NCI-H748 treated with DMSO at 0.1 percent for 48 hours (cell line): ENCODE measurements at regions not wholly inside any gene's neighbourhood (a gene's known extent, or its start where the extent isn't known, plus 50 kb on each side); places are given as distances from the start of the nearest gene placed in this dataset.
"Not testable (repeated sequence)": the region's sequence is repeated elsewhere in the genome, so short reads cannot be mapped to it uniquely, and the experiment has no call there.

ENCODE experiments used
- DNase-seq: peaks from one replicate; lab custom pipeline; 2025; lab: John Stamatoyannopoulos, UW

DNA sequence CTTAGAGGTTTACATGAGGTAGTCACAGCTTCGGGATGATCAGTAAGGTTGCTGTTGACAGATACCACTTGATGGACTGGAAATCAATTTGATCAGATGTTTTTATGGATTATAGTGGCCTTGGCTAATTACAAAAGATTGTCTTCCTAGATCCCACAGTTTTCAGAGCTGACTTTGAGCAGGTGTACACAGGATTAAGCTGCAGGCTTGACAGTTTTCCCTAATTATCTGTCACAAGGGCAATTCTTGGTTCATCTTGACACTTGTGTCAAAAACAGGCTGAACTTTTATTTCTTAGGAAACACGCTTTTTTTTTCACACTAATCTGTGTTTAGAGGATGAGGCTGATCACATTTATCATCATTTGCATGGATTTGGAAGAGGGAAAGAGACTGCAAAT lies 824.0 kb upstream of the PIK3C3 start:
- no peak for DNase-seq

DNA sequence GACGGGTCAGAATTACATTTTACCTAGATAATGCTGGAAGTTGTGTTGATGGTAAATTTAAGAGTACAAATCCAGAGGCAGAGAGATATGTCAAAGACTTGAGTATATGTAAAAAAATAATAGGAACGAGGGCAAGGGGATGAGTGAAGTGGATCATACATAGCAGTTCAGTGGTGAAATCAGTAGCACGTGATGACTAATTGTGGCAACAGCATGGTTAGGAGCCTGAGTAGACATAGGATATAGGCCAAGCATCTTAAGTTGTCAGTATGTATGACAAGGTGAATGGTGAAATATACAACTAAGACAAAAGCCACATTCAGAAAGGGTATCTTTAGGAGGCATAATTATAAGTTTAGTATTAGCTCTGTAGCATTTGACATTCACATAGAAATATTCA lies 826.5 kb upstream of the PIK3C3 start:
- DNase-seq, result no peak

DNA sequence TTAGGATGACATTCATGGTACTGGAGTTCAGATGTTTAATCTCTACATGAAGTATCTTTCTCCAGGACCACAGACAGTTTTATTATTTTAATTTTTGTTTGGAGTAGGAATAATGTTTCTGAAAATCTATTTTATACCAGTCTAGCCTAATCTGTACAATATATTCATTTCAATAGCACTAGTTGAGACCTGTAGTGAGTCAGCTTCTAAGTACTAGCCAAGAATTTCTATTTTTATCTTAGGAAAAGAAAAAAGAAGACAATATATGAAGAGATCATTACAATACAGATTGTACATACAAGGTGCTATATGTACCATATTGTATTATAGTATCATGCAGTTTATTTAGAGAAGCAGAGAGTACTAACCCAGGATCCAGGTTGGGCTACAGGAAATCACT lies 826.9 kb upstream of the PIK3C3 start:
- DNase-seq, result no peak

DNA sequence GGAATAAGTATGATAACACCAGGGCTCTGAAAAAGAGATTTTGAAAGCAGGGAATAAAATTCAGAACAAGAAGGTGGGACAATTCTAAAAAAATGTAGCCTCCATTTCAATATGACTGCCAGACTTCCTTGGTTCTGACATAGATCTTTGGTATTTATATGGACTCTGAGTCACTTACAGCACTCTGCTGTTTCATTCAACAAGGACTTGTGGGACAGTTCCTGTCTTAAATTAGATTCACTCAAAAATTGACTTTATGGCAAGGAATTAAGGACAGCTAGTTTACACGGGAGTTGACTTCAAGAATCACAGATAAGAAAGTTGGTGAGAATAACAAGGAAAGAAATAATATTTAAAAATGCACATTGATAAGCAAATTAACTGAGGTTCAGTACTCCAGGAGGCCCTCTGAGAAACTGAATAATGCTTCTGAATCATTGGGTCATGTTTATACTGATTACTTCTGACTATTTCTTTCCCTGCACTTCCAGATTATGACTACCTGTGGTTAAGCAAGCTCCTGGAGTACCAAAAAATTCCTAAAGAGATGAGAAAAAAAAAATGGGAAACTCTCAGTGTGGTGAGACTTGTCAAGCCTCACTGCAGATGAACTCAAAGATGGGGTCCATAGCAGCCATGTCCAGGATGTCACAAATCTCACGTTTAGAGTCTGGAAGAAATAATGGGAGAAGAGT lies 828.3 kb upstream of the PIK3C3 start:
- DNase-seq, result no peak

DNA sequence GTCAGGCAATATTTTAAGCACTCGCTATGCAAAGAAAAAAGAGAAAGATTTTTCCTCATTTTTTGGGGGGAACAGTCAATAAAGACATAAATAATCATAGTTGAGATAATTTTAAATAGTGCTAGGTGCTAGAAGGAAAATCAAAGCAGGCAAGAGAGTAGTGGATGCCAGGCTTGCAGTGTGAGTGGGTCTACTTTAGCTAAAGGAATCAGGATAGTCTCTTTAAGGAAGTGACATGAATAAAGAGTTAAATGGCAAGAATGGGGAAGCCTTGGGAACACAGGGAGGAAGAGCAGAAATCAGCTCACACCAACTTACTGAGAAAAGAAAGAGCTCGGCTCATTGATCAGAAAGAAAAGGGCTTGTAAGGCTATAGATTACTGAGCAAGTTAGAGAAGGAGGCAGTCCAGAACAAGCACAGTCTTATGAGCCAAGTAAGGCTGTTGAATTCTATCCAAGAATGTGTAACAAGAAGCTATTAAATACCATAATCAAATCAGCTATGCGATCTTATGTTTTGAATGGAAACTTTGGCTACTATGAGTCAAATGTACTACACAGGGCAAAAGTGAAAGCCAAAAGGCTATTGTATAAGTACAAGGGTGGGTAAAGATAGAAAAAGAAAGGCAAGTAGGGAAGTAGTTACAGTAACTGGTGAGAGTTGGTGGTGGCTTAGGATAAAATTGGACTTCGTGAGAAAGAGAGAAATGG lies 833.8 kb upstream of the PIK3C3 start:
- no peak for DNase-seq

DNA sequence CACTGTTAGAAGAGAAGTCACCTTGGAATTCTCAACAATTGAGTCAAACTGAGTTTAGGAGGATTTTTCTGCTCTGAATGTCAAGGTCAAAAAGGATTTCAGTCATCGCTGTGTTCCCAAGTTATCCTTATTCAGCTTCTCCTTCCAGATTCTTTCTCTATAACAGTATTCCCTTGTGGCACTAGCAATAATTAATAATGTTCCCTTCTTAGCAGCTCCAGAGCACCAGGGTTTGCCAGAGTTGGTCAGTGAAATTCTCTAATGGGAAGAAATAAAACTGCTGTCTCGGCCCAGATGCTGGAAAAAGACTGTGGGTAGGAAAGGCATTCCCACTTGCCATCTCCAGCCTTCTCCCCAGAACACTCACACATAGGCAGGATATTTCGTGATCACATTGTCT lies 836.0 kb upstream of the PIK3C3 start:
- DNase-seq, result no peak

DNA sequence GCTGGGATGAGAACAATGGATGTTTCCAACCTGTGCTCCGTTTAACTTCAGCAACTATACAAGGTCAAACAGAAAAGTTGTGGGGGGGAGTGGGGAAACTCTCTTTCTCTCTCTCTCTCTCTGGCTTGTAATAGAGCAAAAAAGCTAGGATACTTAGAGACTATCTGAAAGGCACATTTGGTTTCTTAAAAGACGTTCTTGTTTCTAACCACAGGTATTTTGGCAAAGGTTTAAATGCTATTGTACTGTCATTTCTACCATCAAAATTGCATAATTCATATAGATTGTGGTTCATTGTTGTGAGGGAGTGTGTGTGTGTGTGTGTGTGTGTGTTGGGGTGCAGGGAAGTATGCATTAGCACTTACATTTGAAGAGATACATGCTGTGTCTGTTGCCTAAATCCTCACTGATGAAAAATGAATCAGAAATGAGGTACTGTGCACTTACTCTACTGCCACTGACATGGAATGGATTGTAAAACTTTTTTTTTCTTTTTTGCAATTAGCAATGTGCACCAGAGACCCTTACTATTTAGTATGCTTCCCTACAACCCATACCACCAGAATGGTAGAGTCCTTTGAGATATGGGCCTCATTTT lies 841.0 kb upstream of the PIK3C3 start:
- DNase-seq, result no peak

DNA sequence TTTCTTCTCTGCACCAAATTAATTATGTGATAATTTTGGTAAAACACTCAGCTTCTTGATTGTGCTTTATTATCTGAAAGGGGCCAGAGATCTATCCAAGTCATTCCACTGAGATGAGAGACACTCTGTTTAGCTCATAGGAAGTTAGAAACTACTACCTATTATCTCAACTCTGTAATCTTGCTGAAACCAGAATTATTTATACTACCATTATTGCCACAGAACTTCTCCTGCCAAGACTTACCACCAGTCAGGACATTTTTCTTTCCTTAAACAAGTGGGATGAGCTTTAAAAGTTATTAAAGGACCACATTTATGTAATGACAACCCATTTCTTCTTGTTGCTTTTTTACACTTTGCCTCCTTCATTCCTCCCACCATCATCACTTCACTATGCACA lies 855.6 kb upstream of the PIK3C3 start:
- no peak for DNase-seq

DNA sequence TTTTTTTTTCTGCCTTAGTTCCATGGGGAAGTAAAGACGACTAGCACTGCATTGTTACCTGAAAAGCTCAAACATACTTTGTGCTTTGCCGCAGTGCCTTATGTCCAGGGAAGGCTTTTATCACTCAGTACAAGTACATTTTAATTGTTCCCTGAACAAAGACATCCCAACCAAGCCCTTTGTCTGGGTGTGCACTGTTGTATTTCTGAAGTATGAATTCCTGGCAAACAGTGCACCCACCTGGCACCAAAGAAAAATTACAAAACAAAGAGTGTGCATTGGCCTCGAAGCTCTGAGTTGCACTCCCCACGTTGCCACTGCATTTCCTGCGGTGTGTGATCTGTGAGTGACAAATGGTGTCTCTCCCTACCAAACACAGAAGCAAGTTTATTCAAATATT lies 858.5 kb upstream of the PIK3C3 start:
- DNase-seq, result peak; percentile 99

DNA sequence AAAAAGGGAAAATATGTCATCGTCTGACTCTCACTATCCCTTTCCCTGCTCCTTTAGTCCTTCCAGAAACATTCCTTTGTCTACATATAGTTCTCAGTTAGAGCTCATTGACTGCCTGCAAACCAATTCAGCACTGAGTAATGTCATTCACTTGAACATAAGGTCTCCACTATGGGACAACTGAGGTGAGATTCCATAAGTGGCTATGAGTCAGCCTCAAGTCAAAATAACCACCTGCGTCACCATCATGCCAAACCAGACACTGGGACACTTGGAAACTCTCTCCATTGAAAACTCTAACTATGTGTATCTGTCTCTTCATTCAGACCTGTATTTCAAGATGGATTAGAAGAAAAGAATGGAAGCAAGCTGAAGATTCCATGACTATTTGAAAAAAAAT lies 878.0 kb upstream of the PIK3C3 start:
- DNase-seq, result no peak

DNA sequence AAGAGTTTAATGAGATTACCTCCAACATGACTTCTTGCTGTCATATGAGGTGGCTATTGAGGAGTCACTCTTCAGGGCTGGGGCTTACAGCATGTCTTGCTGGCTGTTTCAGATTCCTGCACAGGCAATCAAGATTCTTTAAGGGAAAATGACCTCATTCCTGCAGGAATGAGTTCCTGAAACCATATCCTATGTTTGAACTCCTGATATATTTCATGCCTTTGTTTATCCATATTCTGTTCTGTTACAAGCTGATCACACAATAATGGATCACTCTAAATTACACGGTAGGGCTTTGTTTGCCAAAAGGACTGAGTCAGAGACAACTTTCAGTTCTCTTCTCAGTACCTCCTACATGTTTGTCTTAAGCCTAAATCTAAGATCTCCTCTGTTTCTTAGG lies 879.8 kb upstream of the PIK3C3 start:
- no peak for DNase-seq

DNA sequence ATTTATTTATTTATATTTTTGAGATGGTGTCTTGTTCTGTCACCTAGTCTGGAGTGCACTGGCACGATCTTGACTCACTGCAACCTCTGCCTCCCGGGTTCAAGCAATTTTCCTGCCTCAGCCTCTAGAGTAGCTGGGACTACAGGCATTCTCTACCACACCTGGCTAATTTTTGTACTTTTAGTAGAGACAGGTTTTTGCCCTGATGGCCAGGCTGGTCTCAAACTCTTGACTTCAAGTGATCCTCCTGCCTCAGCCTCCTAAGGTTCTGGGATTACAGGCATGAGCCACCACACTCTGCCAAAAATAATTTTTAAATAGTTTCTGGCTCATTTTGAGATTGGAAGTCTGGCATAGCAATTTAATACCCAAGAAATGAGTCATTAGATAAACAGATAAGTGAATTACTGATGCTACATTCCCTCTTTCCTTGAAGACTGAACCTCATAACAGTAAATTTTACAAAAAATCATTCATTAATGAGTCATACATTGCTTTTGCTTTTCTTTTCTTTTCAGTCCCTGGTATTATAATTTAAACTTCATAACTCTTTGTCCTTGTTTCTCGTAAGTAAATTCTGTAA lies 881.6 kb upstream of the PIK3C3 start:
- no peak for DNase-seq

DNA sequence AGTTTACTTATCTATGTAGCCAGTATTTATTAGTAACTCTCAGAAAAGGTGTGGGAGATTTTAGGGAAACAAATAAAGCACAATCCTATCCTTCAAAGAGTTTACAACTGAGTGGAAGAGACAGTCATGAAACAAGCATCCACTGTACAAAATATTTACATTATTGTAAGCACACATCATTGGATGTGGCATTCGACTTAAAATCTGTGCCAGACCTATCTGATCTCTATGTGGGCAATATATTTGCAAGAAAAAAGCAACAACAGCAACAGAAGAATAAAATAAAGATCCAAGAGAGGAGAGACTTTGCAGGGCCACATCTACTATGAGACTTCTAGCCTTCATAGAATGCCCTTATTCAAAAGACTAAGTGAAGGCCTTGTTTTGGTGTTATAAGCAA lies 882.1 kb upstream of the PIK3C3 start:
- no peak for DNase-seq

DNA sequence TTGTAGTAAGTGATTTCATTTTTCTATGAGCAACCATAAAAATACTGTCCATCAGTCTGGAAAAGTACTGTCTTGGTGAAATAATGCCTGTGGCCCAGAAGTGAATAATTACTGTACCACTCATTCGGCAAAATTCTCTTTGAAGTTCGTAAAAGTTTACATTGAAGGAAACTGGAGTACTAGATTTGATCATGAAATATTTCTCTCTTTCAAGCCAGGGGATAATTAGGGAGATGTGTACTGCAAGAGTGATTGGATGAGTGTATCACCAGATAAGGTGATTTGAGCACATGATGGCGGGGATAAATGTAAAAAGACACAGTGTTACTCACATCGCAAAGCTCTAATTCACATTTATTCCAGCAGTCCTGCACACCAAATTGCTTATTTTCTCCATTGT lies 883.2 kb upstream of the PIK3C3 start:
- DNase-seq, result no peak

DNA sequence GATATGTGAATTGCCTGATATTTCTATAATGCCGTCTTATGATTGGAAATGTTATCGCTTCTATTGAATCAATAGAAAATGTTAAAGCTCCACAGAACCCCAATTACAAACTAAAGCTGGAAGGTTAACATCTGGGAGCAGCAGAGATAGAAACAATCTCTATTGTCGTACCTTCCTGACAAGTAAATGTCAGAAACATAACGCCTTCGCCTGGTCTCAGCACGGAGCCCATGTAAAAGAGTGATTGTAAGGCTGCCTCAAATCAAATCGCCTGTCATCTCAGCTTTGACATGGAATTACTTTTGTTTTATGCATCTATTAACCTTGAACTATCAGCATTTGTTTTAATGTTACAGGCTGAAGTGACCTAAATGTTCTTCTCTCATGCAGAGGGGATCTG lies 885.9 kb upstream of the PIK3C3 start:
- no peak for DNase-seq

DNA sequence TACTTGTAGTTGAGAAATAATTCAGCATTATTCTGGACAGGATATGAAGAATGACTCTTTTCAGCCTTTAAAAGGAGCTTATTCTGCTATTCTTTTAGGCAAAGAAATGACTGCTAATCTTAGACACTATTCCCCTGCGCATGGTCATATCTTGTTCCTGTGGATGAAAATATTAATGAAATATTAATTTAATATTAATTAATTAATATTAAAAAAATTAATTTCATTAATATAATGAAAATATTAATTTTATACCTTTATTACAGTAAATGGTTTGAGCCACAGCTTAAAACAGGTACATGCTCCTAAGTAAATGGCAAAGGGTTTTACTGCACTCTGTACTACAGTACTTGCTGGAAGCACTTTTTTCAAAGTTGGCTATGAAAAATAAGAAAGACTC lies 890.1 kb upstream of the PIK3C3 start:
- no peak for DNase-seq

DNA sequence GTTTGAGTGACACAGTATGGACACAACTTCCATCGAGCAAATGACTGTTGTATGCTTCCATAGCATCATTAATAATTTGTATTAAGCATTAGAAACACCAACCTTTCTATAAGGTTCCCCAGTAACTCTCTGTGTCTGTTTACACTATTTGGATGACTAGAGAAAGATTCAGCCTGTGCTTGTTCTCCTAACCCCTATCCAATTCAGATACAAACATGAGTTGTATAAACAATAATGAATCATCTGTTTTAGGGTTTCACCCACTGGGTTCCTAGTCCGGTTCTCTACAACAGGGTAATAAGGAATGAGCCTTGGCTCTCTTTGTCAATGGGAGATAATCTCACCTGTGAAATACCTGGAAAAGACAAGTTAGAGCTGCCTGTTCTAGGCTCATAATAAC lies 894.1 kb upstream of the PIK3C3 start:
- no peak for DNase-seq

DNA sequence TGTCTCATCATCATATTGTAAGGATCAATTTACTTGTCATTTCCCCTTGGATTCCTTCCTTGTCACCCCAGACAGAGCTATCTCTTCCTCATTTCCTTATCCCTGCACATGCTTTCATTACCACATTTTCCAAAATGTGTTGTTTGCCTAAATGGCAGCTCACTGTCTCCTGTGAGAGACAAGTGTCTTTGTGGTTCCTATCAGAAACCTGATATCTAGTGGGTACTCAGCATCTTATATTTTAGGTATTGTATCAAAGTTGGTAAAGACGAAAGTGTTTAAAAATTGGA lies 896.0 kb upstream of the PIK3C3 start:
- no peak for DNase-seq

DNA sequence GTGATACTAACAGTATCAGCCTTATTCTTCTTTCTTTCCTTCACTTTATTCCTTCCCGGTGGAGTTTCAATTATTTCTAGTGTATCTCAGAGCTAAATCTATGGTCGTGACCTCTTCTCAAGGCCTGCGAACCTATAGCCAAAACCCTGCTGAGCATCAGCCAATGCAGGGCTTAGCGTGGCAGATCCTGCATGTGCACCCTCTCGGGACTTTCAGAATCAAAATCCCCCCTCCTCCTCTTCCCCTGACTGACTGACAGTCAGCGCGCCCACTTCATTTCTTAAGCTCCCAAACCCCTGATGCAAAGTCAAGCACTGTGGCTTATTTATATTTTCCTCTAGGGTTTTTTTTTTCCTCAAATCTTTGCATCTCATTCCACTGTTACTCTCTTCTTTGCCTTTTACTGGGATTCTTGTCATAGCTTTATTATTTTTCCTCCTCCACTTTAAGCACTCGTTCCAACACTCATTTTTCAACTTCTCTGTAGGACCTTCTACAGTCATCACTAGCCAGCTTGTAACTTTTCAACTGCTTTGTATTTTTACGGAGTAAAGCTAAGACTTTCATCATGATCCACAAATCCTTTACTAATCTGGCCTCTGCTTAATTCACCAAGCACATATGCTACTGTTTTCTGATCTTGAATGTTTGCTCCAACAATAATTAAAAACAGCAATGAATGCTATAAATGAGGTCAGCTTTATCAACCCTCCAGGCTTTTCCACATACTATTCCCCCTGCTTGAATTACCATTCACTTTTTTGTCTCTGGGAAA lies 896.5 kb upstream of the PIK3C3 start:
- DNase-seq, result no peak

DNA sequence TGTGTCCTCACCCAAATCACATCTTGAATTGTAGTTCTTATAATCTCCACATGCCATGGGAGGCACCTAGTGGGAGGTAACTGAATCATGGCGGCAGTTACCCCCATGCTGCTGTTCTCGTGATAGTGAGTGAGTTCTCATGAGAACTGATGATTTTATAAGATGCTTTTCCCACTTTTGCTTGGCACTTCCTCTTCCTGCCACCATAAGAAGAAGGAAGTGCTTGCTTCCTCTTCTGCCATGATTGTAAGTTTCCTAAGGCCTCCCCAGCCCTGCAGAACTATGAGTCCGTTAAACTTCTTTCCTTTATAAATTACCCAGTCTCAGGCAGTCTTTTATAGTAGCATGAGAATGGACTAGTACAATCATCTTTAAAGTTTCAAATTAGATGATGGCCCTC lies 902.4 kb upstream of the PIK3C3 start:
- no peak for DNase-seq

DNA sequence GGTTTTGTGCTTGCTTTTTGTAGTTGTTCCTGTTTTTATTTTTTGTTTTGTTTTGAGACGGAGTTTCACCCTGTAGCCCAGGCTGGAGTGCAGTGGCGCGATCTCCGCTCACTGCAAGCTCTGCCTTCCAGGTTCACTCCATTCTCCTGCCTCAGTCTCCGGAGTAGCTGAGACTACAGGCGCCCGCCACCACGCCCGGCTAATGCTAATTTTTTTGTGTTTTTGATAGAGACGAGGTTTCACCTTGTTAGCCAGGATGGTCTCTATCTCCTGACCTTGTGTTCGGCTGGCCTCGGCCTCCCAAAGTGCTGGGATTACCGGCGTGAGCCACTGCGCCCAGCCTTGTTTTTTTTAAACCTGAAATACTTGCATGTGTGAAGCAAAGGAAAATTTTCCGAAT lies 908.8 kb upstream of the PIK3C3 start:
- not testable (repeated sequence) for DNase-seq

DNA sequence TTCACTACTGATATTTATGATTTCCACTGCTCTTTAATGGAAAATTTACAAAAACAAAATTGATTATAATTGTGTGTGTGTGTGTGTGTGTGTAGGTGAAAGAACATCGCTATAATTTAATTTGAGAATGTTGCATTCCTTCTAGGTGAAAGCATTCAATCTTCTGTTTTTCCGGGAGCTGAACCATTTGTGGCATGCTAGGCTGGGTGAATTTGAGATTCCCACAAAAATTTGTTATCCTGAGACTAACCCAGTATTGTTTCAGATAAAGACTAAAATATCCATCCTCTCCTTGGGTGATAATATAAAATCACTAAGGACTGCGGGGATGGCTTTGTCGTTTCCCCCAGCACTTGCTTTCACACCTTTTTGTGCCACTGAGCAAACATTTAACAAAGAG lies 911.2 kb upstream of the PIK3C3 start:
- peak; percentile 29 for DNase-seq

DNA sequence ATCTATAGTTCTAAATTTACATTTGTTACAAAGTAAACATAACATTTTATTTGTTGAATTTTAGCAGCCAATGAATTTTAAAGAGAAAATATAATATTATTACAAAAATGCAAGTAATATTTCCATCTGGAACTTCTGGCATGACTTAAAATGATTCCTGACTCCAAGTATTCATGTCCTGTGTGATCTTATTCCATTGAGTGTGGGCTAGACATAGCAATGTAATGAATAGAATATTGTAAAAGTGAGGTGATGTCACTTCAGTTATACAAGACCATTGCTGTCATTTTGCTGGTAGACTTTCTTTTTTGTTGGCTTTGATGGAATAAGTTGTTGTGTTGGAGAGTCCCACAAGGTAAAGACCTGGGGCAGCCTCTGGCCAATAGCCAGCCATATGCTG lies 912.2 kb upstream of the PIK3C3 start:
- no peak for DNase-seq
